Right lobe of liver (tissue), 4 donors: ENCODE measurements at regions not wholly inside any gene's neighbourhood (a gene's known extent, or its start where the extent isn't known, plus 50 kb on each side); places are given as distances from the start of the nearest gene placed in this dataset.

ENCODE experiments used
- POLR2A ChIP-seq: fragments of 450-650 bp; IDR thresholded peaks from one replicate; pipeline ENCODE4 v1.6.1; 2017; ENCODE audit warnings: antibody characterized with exemption, mild to moderate bottlenecking
- TF ChIP-seq, protein P1 (sequence below), 4 donors: fragments of 200-600 bp in 3 of 4; fragments of 450-650 bp in 1 of 4; IDR thresholded peaks; one replicate each; pipeline versions ENCODE4 v1.5.1 to v1.8.0; 2016 to 2022; ENCODE audit warnings: antibody characterized with exemption in 4 of 4, mild to moderate bottlenecking in 2 of 4
- donor health status: DM: no; HTN: no; CAD: no.
- donor health status: DM: no; HTN: no; CAD: no.
- donor health status: DM: no; HTN: yes; CAD: no.

DNA sequence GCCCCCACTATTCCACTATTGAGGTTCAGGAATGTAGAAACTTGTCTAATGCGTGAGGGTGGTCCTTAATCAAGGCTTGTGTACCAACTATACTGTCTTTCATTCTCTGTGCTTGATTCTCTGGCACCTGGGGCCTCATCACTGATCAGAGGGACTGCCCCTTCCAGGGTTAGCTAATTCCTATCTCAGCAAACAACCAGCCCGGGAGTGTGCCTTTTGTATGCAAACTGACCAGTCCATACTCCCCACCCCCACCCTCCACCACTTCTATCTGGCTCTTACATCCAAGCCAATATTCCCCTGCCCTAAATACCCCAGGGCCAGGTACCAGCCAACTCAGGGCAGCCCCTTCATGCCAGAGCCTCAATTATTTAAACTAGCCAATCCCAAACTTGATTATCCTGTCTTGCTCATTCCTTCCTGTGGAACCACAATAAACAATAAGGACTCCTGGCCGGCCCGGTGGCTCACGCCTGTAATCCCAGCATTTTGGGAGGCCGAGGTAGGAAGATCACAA lies 59.3 kb downstream of the FTHL17 start:
- TF ChIP-seq, protein P1, sequence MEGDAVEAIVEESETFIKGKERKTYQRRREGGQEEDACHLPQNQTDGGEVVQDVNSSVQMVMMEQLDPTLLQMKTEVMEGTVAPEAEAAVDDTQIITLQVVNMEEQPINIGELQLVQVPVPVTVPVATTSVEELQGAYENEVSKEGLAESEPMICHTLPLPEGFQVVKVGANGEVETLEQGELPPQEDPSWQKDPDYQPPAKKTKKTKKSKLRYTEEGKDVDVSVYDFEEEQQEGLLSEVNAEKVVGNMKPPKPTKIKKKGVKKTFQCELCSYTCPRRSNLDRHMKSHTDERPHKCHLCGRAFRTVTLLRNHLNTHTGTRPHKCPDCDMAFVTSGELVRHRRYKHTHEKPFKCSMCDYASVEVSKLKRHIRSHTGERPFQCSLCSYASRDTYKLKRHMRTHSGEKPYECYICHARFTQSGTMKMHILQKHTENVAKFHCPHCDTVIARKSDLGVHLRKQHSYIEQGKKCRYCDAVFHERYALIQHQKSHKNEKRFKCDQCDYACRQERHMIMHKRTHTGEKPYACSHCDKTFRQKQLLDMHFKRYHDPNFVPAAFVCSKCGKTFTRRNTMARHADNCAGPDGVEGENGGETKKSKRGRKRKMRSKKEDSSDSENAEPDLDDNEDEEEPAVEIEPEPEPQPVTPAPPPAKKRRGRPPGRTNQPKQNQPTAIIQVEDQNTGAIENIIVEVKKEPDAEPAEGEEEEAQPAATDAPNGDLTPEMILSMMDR (IDR thresholded peaks at IDR 0.05): no peak
- TF ChIP-seq POLR2A: no peak
